Endothelial cell of umbilical vein (primary cell): ENCODE measurements at regions not wholly inside any gene's neighbourhood (a gene's known extent, or its start where the extent isn't known, plus 50 kb on each side); places are given as distances from the start of the nearest gene placed in this dataset.

ENCODE experiments used
- BruUV-seq: library from RNA; stranded (reverse); fragments of 400-500 nt; replicated peaks from 2 replicates; lab custom pipeline; 2021; lab: Mats Ljungman, UMichigan
- CTCF ChIA-PET: fragments of 300-600, 350-600 bp; sonication (Branson Sonifier 250); formaldehyde crosslinking; loops from one replicate; lab custom pipeline; 2021; ENCODE audit warnings: antibody characterized with exemption, inconsistent platforms; lab: Charles Lee
- POLR2A ChIA-PET: fragments of 300-600, 350-600 bp; sonication (Branson Sonifier 250); formaldehyde crosslinking; loops from one replicate; lab custom pipeline; 2021; ENCODE audit warnings: antibody characterized with exemption, inconsistent platforms; lab: Charles Lee
- DNase-seq: peaks from one replicate; pipeline ENCODE4 v3.0.0-alpha.2; 2011; ENCODE audit warnings: low read depth, low spot score
- FAIRE-seq: peaks from 2 replicates; lab custom pipeline; 2011; peaks lifted over from hg19 to GRCh38; lab: Jason Lieb, UNC
- H2AFZ ChIP-seq: 2 replicates; pipeline ENCODE4 v1.6.0; 2012; ENCODE audit warnings: low read depth, low read length, control low read depth, inconsistent platforms
- H3K27ac ChIP-seq: 2 replicates; pipeline ENCODE4 v1.5.1; 2011; ENCODE audit warnings: low read depth, mild to moderate bottlenecking, control low read depth, low read length, moderate library complexity; ENCODE audit not compliant: insufficient read depth
- H3K27me3 ChIP-seq, 2 experiments: 2 replicates each; pipeline versions ENCODE4 v1.6.0 to v1.6.1; 2011; ENCODE audit warnings: low read length in 2 of 2, mixed read lengths in 1 of 2; ENCODE audit not compliant: control insufficient read depth in 2 of 2, insufficient read depth in 2 of 2
- H3K36me3 ChIP-seq, 2 experiments: 2 replicates in 1 of 2; 3 replicates in 1 of 2; pipeline ENCODE4 v1.5.1; 2011; ENCODE audit warnings: low read length in 2 of 2, mild to moderate bottlenecking in 1 of 2, moderate library complexity in 1 of 2; ENCODE audit not compliant: control insufficient read depth in 2 of 2, insufficient read depth in 2 of 2; ENCODE audit errors: extremely low read depth in 1 of 2
- H3K4me1 ChIP-seq: 3 replicates; pipeline ENCODE4 v1.5.1; 2011; ENCODE audit warnings: mild to moderate bottlenecking, low read length; ENCODE audit not compliant: control insufficient read depth, insufficient read depth; ENCODE audit errors: extremely low read depth
- H3K4me2 ChIP-seq: 2 replicates; pipeline ENCODE4 v1.6.1; 2011; ENCODE audit warnings: low read length, control low read depth, mixed read lengths; ENCODE audit not compliant: insufficient read depth
- H3K4me3 ChIP-seq, 3 experiments: fragments of 200-600 bp in 1 of 3; sonication (generic), shearing (Covaris generic) in 1 of 3; replicated peaks in 1 of 3; 2 replicates each; pipeline ENCODE4 v1.5.1; 2011 to 2016; ENCODE audit warnings: control low read depth in 3 of 3, low read length in 3 of 3, mild to moderate bottlenecking in 2 of 3, inconsistent platforms in 1 of 3, low read depth in 1 of 3, moderate library complexity in 1 of 3; ENCODE audit not compliant: insufficient read depth in 1 of 3
- H3K79me2 ChIP-seq: 2 replicates; pipeline ENCODE4 v1.6.0; 2012; ENCODE audit warnings: low read length, inconsistent platforms; ENCODE audit not compliant: control insufficient read depth, insufficient read depth
- H3K9ac ChIP-seq: replicated peaks from 2 replicates; pipeline ENCODE3; 2011; ENCODE audit warnings: low read length, control low read depth; ENCODE audit not compliant: insufficient read depth; ENCODE audit errors: extremely low read depth
- H3K9me1 ChIP-seq: replicated peaks from 3 replicates; pipeline ENCODE4 v1.6.0; 2011; ENCODE audit warnings: mild to moderate bottlenecking, low read length; ENCODE audit not compliant: control insufficient read depth, insufficient read depth; ENCODE audit errors: extremely low read depth
- H3K9me3 ChIP-seq: replicated peaks from 2 replicates; pipeline ENCODE4 v1.5.1; 2012; ENCODE audit warnings: low read length, inconsistent platforms; ENCODE audit not compliant: control insufficient read depth, insufficient read depth
- H4K20me1 ChIP-seq: replicated peaks from 2 replicates; pipeline ENCODE3; 2011; ENCODE audit warnings: mild to moderate bottlenecking, low read length; ENCODE audit not compliant: control insufficient read depth, insufficient read depth; ENCODE audit errors: extremely low read depth
- CTCF ChIP-seq, 2 donors: IDR thresholded peaks; 1 replicate in 1 of 2; 2 replicates in 1 of 2; pipeline ENCODE4 v1.5.1; 2011; ENCODE audit warnings: low read length in 2 of 2, mild to moderate bottlenecking in 2 of 2, moderate library complexity in 2 of 2, control low read depth in 1 of 2, inconsistent platforms in 1 of 2, low read depth in 1 of 2; ENCODE audit not compliant: insufficient read depth in 1 of 2; ENCODE audit errors: extremely low read depth in 1 of 2
- EZH2 ChIP-seq: IDR thresholded peaks from 2 replicates; pipeline ENCODE4 v1.6.1; 2012; ENCODE audit warnings: borderline replicate concordance, low read depth, mild to moderate bottlenecking, moderate library complexity, low read length, inconsistent platforms; ENCODE audit not compliant: severe bottlenecking
- FOS ChIP-seq: IDR thresholded peaks from 2 replicates; pipeline ENCODE4 v1.6.1; 2011; ENCODE audit warnings: mild to moderate bottlenecking, low read length, moderate library complexity, borderline replicate concordance; ENCODE audit not compliant: insufficient read depth
- GATA2 ChIP-seq: IDR thresholded peaks from 2 replicates; pipeline ENCODE4 v1.7.0; 2011; ENCODE audit warnings: low read depth, mild to moderate bottlenecking, moderate library complexity, mixed read lengths, low read length; ENCODE audit not compliant: insufficient read length, insufficient read depth
- JUN ChIP-seq: IDR thresholded peaks from 2 replicates; pipeline ENCODE4 v1.6.1; 2011; ENCODE audit warnings: borderline replicate concordance, low read depth; ENCODE audit not compliant: insufficient read length, insufficient read depth
- MYC ChIP-seq: IDR thresholded peaks from one replicate; pipeline ENCODE4 v1.6.1; 2011; ENCODE audit warnings: mild to moderate bottlenecking, low read depth, low read length
- POLR2A ChIP-seq: IDR thresholded peaks from 2 replicates; pipeline ENCODE4 v1.6.1; 2012; ENCODE audit warnings: low read depth, mild to moderate bottlenecking, control low read depth, low read length
- POLR2AphosphoS5 ChIP-seq: IDR thresholded peaks from 2 replicates; pipeline ENCODE4 v1.6.1; 2012; ENCODE audit warnings: low read depth, mild to moderate bottlenecking, control low read depth, low read length, moderate library complexity; ENCODE audit not compliant: insufficient read depth
- dilution Hi-C: fragments of 300-500 bp; cut with MboI; formaldehyde crosslinking; loops from one replicate; pipeline ENCODE4 v1.15.0; 2019; ENCODE audit warnings: low sequenced_read_pairs; ENCODE audit not compliant: extremely low pct_ligation_motif_present
- intact Hi-C: fragments of 100-400 bp; cut with micrococcal nuclease; formaldehyde crosslinking; loops from one replicate; pipeline ENCODE4 v1.10.0; 2022
- TF ChIP-seq, protein P1 (sequence below): IDR thresholded peaks from 2 replicates; pipeline ENCODE4 v1.6.1; 2011; ENCODE audit not compliant: insufficient read depth, insufficient read length

DNA sequence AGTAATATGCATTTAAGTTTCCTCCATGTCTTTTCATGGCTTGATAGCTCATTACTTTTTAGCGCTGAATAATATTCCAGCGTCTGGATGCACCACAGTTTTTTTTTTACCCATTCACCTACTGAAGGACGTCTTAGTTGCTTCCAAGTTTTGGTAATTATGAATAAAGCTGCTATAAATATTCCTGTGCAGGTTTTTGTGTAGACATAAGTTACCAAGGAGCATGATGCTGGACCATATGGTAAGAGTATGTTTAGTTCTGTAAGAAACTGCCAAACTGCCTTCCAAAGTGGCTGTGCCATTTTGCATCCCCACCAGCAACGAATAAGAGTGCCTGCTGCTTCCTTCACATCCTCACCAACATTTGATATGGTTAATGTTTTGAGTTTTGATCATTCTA is 195.6 kb downstream of the PIK3R1 start:
- DNase-seq (no peak), FAIRE-seq (no peak)
- BruUV-seq: no TSS peak
- Histone ChIP-seq H3K9me3 (no peaks in the 10 kb centered on the region), H4K20me1 (no peaks in the 10 kb centered on the region), H3K4me3 (no peak overlapping the region), H3K27ac (no peak overlapping the region), H3K36me3 (no peaks in the 10 kb centered on the region), H3K79me2 (no peaks in the 10 kb centered on the region), H3K9ac (no peak overlapping the region), H3K27me3 (no peaks in the 10 kb centered on the region), H3K4me2 (no peak overlapping the region), H3K9me1 (no peaks in the 10 kb centered on the region), H3K4me1 (peaks cover 6% of the 10 kb centered on the region), H2AFZ (no peak overlapping the region)
- dilution Hi-C loops (no loop called here), intact Hi-C loops (no loop called here)
- CTCF ChIA-PET: interaction anchor here (1.9 kb wide), 1 partner anchor 125 kb away, joined by 6 read pairs; no protein-coding TSS in a partner anchor
- POLR2A ChIA-PET: no interaction called here
- TF ChIP-seq, protein P1, sequence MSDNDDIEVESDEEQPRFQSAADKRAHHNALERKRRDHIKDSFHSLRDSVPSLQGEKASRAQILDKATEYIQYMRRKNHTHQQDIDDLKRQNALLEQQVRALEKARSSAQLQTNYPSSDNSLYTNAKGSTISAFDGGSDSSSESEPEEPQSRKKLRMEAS: no peak
- TF ChIP-seq CTCF (IDR thresholded peaks at IDR 0.05; ENCODE audit: extremely low read depth in 1 of 2, insufficient read depth in 1 of 2, low read depth in 1 of 2, low read length in 2 of 2) (no peak), FOS (no peak), JUN (no peak), POLR2A (no peak), MYC (no peak), EZH2 (no peak), GATA2 (no peak), POLR2AphosphoS5 (no peak)
